GM03348 (cell line): ENCODE measurements at regions not wholly inside any gene's neighbourhood (a gene's known extent, or its start where the extent isn't known, plus 50 kb on each side); places are given as distances from the start of the nearest gene placed in this dataset.
"Not testable (repeated sequence)": the region's sequence is repeated elsewhere in the genome, so short reads cannot be mapped to it uniquely, and the experiment has no call there.

Experiments used
- DNase-seq: peaks from one replicate; pipeline ENCODE4 v3.0.0; 2012; ENCODE audit warnings: low spot score

- DNase-seq = no peak
Observed at GRCh38 chrX:37509349-37509748, 62.1 kb upstream of the LANCL3 start.

GRCh38 chrX:37516512-37516911 lies 54.9 kb upstream of the LANCL3 start:
- DNase-seq = not testable (repeated sequence)

GRCh38 chrX:37519261-37519660 lies 52.2 kb upstream of the LANCL3 start:
- not testable (repeated sequence) for DNase-seq

- DNase-seq = peak; percentile 4
Observed at GRCh38 chrX:37520860-37521450, 50.5 kb upstream of the LANCL3 start.
